ENCODE measurements at regions not wholly inside any gene's neighbourhood (a gene's known extent, or its start where the extent isn't known, plus 50 kb on each side); places are given as distances from the start of the nearest gene placed in this dataset.

- Mint-ChIP-seq H3K4me1 (ENCODE audit: low read depth, unreplicated experiment) (peaks cover 33% of the 10 kb centered on the region), H3K4me3 (ENCODE audit: unreplicated experiment) (no peak overlapping the region), H3K9me3 (ENCODE audit: unreplicated experiment) (no peaks in the 10 kb centered on the region), H3K27me3 (ENCODE audit: low read depth, unreplicated experiment) (no peaks in the 10 kb centered on the region), H3K36me3 (ENCODE audit: low read depth, unreplicated experiment) (no peaks in the 10 kb centered on the region), H3K27ac (ENCODE audit: unreplicated experiment) (peak overlapping the region; percentile 90)
- H3K27me3 ChIP-seq (ENCODE audit: insufficient read depth, low read length) = no peaks in the 10 kb centered on the region
- H3K27ac ChIP-seq (ENCODE audit: low read depth, low read length) = peak overlapping the region; percentile 78
- H3K9me3 ChIP-seq (ENCODE audit: insufficient read depth, low read depth, low read length) = no peaks in the 10 kb centered on the region
- TF ChIP-seq CTCF (IDR thresholded peaks at IDR 0.05; ENCODE audit: insufficient read depth, low read depth, low read length) (no peak), EZH2 (IDR thresholded peaks at IDR 0.05; ENCODE audit: insufficient read depth, low read length) (no peak)
- peak overlapping the region; percentile 60 for H3K9ac ChIP-seq (ENCODE audit: low read length)
- H3K4me3 ChIP-seq (ENCODE audit: insufficient read depth, low read depth, low read length) = peak overlapping the region; percentile 19
- DNase-seq (ENCODE audit: low read depth) (peak; percentile 100), FAIRE-seq (peak; percentile 93)
- H3K4me2 ChIP-seq (ENCODE audit: low read length) = peak overlapping the region; percentile 73
- no peak overlapping the region for H2AFZ ChIP-seq (ENCODE audit: low read depth, low read length)
- H4K20me1 ChIP-seq (ENCODE audit: insufficient read depth, low read length) = no peaks in the 10 kb centered on the region
- no peaks in the 10 kb centered on the region for H3K79me2 ChIP-seq (ENCODE audit: insufficient read depth, low read length)
- no peaks in the 10 kb centered on the region for H3K36me3 ChIP-seq (ENCODE audit: insufficient read depth, low read length)
- peaks cover 31% of the 10 kb centered on the region for H3K4me1 ChIP-seq (ENCODE audit: insufficient read depth, low read length)
Observed at GRCh38 chr1:234925440-234926263, 203.0 kb downstream of the TOMM20 start.

- no peak overlapping the region for H3K4me3 ChIP-seq (ENCODE audit: insufficient read depth, low read depth, low read length)
- H3K4me2 ChIP-seq (ENCODE audit: low read length) = no peak overlapping the region
- no peak for TF ChIP-seq EZH2 (IDR thresholded peaks at IDR 0.05; ENCODE audit: insufficient read depth, low read length)
- TF ChIP-seq CTCF (IDR thresholded peaks at IDR 0.05; ENCODE audit: insufficient read depth, low read depth, low read length) = no peak
- Mint-ChIP-seq H3K36me3 (ENCODE audit: low read depth, unreplicated experiment) (peaks cover 2% of the 10 kb centered on the region), H3K27ac (ENCODE audit: unreplicated experiment) (peak overlapping the region; percentile 90), H3K9me3 (ENCODE audit: unreplicated experiment) (no peaks in the 10 kb centered on the region), H3K27me3 (ENCODE audit: low read depth, unreplicated experiment) (no peaks in the 10 kb centered on the region), H3K4me1 (ENCODE audit: low read depth, unreplicated experiment) (peaks cover 33% of the 10 kb centered on the region), H3K4me3 (ENCODE audit: unreplicated experiment) (no peak overlapping the region)
- no peak for DNase-seq (ENCODE audit: low read depth)
- H3K36me3 ChIP-seq (ENCODE audit: insufficient read depth, low read length) = no peaks in the 10 kb centered on the region
- H4K20me1 ChIP-seq (ENCODE audit: insufficient read depth, low read length) = no peaks in the 10 kb centered on the region
- H2AFZ ChIP-seq (ENCODE audit: low read depth, low read length) = no peak overlapping the region
- no peaks in the 10 kb centered on the region for H3K79me2 ChIP-seq (ENCODE audit: insufficient read depth, low read length)
- H3K9me3 ChIP-seq (ENCODE audit: insufficient read depth, low read depth, low read length) = no peaks in the 10 kb centered on the region
- no peak overlapping the region for H3K9ac ChIP-seq (ENCODE audit: low read length)
- FAIRE-seq = no peak
- H3K27me3 ChIP-seq (ENCODE audit: insufficient read depth, low read length) = no peaks in the 10 kb centered on the region
- H3K4me1 ChIP-seq (ENCODE audit: insufficient read depth, low read length) = peaks cover 32% of the 10 kb centered on the region
- H3K27ac ChIP-seq (ENCODE audit: low read depth, low read length) = peak overlapping the region; percentile 72
Observed at GRCh38 chr1:234924450-234925355, 203.9 kb downstream of the TOMM20 start.

Data from astrocyte (in vitro differentiated cells and primary cell).